ENCODE measurements at regions not wholly inside any gene's neighbourhood (a gene's known extent, or its start where the extent isn't known, plus 50 kb on each side); places are given as distances from the start of the nearest gene placed in this dataset.

DNA sequence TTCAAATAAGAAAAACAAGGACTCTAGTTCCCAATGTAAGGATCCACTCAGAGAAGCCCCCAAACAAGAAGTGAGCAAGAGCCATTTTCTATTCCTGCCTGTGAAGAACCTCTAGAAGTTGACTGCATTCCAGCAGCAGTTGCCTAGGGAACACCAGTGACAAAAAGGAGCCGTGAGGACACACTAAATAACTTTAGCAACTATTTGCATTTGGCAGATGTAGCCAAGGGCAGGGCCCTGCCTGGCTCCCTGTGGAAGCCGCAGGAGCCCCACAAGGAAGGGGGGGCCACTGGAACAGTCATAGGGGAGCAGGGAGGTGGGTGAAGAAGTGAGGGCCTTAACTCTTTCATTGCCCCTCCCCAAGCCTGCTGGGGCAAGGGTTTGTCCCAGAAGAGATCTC is 470.2 kb upstream of the PROK2 start:
- Histone ChIP-seq H3K9ac (ENCODE audit: low read depth, low read length) (no peak overlapping the region), H4K8ac (ENCODE audit: low read depth in 2 of 2, low read length in 2 of 2) (no peak overlapping the region), H3K27ac (ENCODE audit: insufficient read depth, low read length) (no peak overlapping the region), H3K23ac (ENCODE audit: low read depth, low read length) (no peak overlapping the region), H3K4me1 (ENCODE audit: control insufficient read depth, insufficient read depth, low read length) (peaks cover 4% of the 10 kb centered on the region; the same call in 1 of the 2 replicates), H3K9me1 (ENCODE audit: insufficient read depth, low read length) (no peaks in the 10 kb centered on the region), H2AK9ac (replicated peaks; ENCODE audit: low read depth, low read length, poor library complexity) (no peak overlapping the region), H3K4me3 (ENCODE audit: insufficient read depth, low read depth, low read length) (no peak overlapping the region), H3K14ac (replicated peaks; ENCODE audit: low read depth, low read length) (no peak overlapping the region), H4K91ac (ENCODE audit: insufficient read depth, low read depth, low read length) (no peak overlapping the region), H4K5ac (ENCODE audit: low read depth, low read length) (no peak overlapping the region), H2BK15ac (ENCODE audit: low read depth, low read length) (no peak overlapping the region), H2BK5ac (ENCODE audit: low read depth, low read length, poor library complexity, severe bottlenecking) (no peak overlapping the region), H2BK120ac (ENCODE audit: low read depth, low read length) (no peak overlapping the region), H3K27me3 (ENCODE audit: control insufficient read depth, insufficient read depth, low read length) (peaks cover 42% of the 10 kb centered on the region), H2AFZ (replicated peaks; ENCODE audit: low read length, poor library complexity) (no peak overlapping the region), H3K4ac (ENCODE audit: low read depth, low read length) (no peak overlapping the region), H2AK5ac (ENCODE audit: low read depth, low read length) (no peak overlapping the region), H2BK20ac (ENCODE audit: low read depth, low read length) (no peak overlapping the region), H3K56ac (ENCODE audit: extremely low read depth, insufficient read depth, low read length) (no peak overlapping the region), H3K36me3 (ENCODE audit: control insufficient read depth, insufficient read depth, low read length) (no peaks in the 10 kb centered on the region), H3K79me1 (ENCODE audit: low read depth in 1 of 2, low read length in 2 of 2) (no peaks in the 10 kb centered on the region), H4K20me1 (ENCODE audit: insufficient read depth, low read length) (no peaks in the 10 kb centered on the region), H3K18ac (ENCODE audit: low read depth, low read length) (no peak overlapping the region), H3K9me3 (ENCODE audit: control insufficient read depth, insufficient read depth, low read length) (no peaks in the 10 kb centered on the region), H3K4me2 (ENCODE audit: low read depth, low read length) (no peak overlapping the region)
- in situ Hi-C loops (cut with MboI; ENCODE audit: low sequenced_read_pairs), result no loop called here
- POLR2A ChIA-PET (ENCODE audit: unreplicated experiment), result no interaction called here
- dilution Hi-C loops (cut with HindIII; ENCODE audit: low sequenced_read_pairs, unreplicated experiment), result no loop called here
- CTCF ChIA-PET, result no interaction called here
- no peak for ATAC-seq (ENCODE audit: low read depth)
- DNase-seq, result no peak
- intact Hi-C loops (cut with micrococcal nuclease), result no loop called here
- WGBS, 2 experiments (ENCODE audit: extremely low coverage in 2 of 2, insufficient read length in 1 of 2), result no CpG with 5 or more reads among the region's 2 CpGs
- TF ChIP-seq NFE2L2 (IDR thresholded peaks at IDR 0.05; ENCODE audit: low read depth, low read length) (no peak), MAFK (IDR thresholded peaks at IDR 0.05; ENCODE audit: low read depth, low read length) (no peak), MAZ (IDR thresholded peaks at IDR 0.05; ENCODE audit: borderline replicate concordance, low read depth, low read length) (no peak), POLR2A (IDR thresholded peaks at IDR 0.05; ENCODE audit: low read depth, low read length) (no peak), RCOR1 (IDR thresholded peaks at IDR 0.05; ENCODE audit: insufficient replicate concordance, low read length) (no peak), BHLHE40 (IDR thresholded peaks at IDR 0.05; ENCODE audit: low read depth, low read length) (no peak), SMC3 (IDR thresholded peaks at IDR 0.05; ENCODE audit: low read depth, low read length) (no peak), CHD1 (IDR thresholded peaks at IDR 0.05; ENCODE audit: low read depth, low read length) (no peak), MXI1 (IDR thresholded peaks at IDR 0.05; ENCODE audit: borderline replicate concordance, low read depth, low read length) (no peak), RAD21 (IDR thresholded peaks at IDR 0.05; ENCODE audit: low read length) (no peak), CEBPB (IDR thresholded peaks at IDR 0.05; ENCODE audit: low read depth, low read length) (no peak)
- TF ChIP-seq, protein P1, sequence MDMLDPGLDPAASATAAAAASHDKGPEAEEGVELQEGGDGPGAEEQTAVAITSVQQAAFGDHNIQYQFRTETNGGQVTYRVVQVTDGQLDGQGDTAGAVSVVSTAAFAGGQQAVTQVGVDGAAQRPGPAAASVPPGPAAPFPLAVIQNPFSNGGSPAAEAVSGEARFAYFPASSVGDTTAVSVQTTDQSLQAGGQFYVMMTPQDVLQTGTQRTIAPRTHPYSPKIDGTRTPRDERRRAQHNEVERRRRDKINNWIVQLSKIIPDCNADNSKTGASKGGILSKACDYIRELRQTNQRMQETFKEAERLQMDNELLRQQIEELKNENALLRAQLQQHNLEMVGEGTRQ (IDR thresholded peaks at IDR 0.05; ENCODE audit: low read depth, low read length), result no peak
- TF ChIP-seq, protein P2, sequence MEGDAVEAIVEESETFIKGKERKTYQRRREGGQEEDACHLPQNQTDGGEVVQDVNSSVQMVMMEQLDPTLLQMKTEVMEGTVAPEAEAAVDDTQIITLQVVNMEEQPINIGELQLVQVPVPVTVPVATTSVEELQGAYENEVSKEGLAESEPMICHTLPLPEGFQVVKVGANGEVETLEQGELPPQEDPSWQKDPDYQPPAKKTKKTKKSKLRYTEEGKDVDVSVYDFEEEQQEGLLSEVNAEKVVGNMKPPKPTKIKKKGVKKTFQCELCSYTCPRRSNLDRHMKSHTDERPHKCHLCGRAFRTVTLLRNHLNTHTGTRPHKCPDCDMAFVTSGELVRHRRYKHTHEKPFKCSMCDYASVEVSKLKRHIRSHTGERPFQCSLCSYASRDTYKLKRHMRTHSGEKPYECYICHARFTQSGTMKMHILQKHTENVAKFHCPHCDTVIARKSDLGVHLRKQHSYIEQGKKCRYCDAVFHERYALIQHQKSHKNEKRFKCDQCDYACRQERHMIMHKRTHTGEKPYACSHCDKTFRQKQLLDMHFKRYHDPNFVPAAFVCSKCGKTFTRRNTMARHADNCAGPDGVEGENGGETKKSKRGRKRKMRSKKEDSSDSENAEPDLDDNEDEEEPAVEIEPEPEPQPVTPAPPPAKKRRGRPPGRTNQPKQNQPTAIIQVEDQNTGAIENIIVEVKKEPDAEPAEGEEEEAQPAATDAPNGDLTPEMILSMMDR (conservative IDR thresholded peaks at IDR 0.05; ENCODE audit: low read depth, low read length), result no peak
- no TSS peak for BruUV-seq (replicated peaks)

Measured in IMR-90 (cell line).